GM19025 (cell line): ENCODE measurements at regions not wholly inside any gene's neighbourhood (a gene's known extent, or its start where the extent isn't known, plus 50 kb on each side); places are given as distances from the start of the nearest gene placed in this dataset.

ENCODE experiments used
- ATAC-seq: cut with Tn5 transposase; IDR thresholded peaks from one replicate; pipeline ENCODE4 v1.9.1; 2021; ENCODE audit warnings: mild to moderate bottlenecking, low read depth, moderate library complexity; ENCODE audit not compliant: unreplicated experiment

GRCh38 chr11:95586155-95586554 is 203.4 kb downstream of the FAM76B start:
- no peak for ATAC-seq

- ATAC-seq: no peak
Observed at GRCh38 chr11:95585752-95586077, 203.9 kb downstream of the FAM76B start.

GRCh38 chr11:95585069-95585751 is 204.4 kb downstream of the FAM76B start:
- no peak for ATAC-seq

- ATAC-seq: no peak
Observed at GRCh38 chr11:95584589-95584988, 205.0 kb downstream of the FAM76B start.

GRCh38 chr11:95584180-95584579 is 205.4 kb downstream of the FAM76B start:
- no peak for ATAC-seq

GRCh38 chr11:95577716-95578460 is 211.7 kb downstream of the FAM76B start:
- no peak for ATAC-seq

GRCh38 chr11:95576146-95576845 is 213.3 kb downstream of the FAM76B start:
- no peak for ATAC-seq

- ATAC-seq: no peak
Observed at GRCh38 chr11:95575517-95575916, 214.1 kb downstream of the FAM76B start.

- ATAC-seq: no peak
Observed at GRCh38 chr11:95571718-95572260, 217.8 kb downstream of the FAM76B start.

- ATAC-seq: no peak
Observed at GRCh38 chr11:95570845-95571244, 218.7 kb downstream of the FAM76B start.

GRCh38 chr11:95569207-95569606 is 220.4 kb downstream of the FAM76B start:
- ATAC-seq: no peak

- ATAC-seq: no peak
Observed at GRCh38 chr11:95568281-95568680, 221.3 kb downstream of the FAM76B start.

- ATAC-seq: no peak
Observed at GRCh38 chr11:95567685-95568084, 221.9 kb downstream of the FAM76B start.

- no peak for ATAC-seq
Observed at GRCh38 chr11:95566211-95566610, 223.4 kb downstream of the FAM76B start.

- ATAC-seq: no peak
Observed at GRCh38 chr11:95565724-95566141, 223.8 kb downstream of the FAM76B start.

- no peak for ATAC-seq
Observed at GRCh38 chr11:95563859-95564258, 225.7 kb downstream of the FAM76B start.

- no peak for ATAC-seq
Observed at GRCh38 chr11:95563173-95563572, 226.4 kb downstream of the FAM76B start.

- ATAC-seq: no peak
Observed at GRCh38 chr11:95562196-95562921, 227.2 kb downstream of the FAM76B start.

GRCh38 chr11:95559899-95560298 is 229.7 kb downstream of the FAM76B start:
- no peak for ATAC-seq

GRCh38 chr11:95557376-95557775 is 232.2 kb downstream of the FAM76B start:
- ATAC-seq: no peak
